CD1c-positive myeloid dendritic cell (primary cell): ENCODE measurements at regions not wholly inside any gene's neighbourhood (a gene's known extent, or its start where the extent isn't known, plus 50 kb on each side); places are given as distances from the start of the nearest gene placed in this dataset.
A peak's percentile ranks its signal among the peaks of the same experiment; 100 is the strongest.

Experiments
- DNase-seq: peaks from one replicate; pipeline ENCODE4 v3.0.0-alpha.2; 2016; ENCODE audit errors: extremely low spot score

DNA sequence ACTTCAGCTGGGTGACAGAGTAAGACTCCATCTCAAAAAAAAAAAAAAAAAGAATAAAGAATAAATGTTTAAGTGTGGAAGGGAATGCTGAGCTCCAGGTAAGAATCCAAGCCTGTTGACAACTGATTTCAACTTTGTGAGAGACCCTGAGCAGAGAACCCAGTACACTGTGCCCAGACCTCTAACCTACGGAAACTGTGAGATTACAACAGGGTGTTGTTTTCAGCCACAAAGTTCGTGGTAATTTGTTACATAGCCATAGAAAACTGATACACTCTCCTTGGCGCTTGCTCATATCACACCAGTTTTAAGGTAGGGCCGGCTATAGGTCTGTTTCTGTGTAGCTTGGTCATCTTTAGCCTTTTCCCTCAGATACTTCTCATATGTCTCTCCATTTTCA, 98.4 kb upstream of the PAPOLG start:
- DNase-seq = no peak

DNA sequence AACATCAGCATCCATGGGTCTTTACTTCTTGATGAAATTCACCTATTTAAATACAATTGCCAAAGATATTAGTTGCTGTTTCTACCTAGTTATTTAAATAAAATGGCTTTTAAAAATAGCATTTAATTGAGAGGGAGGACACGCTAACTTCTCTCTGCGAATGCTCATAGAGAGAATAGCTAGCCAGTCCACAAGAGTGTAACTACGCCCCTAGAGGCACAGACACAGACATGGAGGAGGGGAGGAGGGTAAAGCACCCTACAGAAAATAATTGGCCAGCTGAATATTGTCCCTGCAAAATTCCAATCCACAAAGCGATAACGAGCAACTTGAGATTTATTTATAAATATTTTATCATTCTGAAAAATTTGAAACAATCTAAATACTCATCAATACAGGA, 97.0 kb upstream of the PAPOLG start:
- DNase-seq = no peak

GRCh38 chr2:60661073-60661738, 94.9 kb upstream of the PAPOLG start:
- peak; percentile 30 for DNase-seq

DNA sequence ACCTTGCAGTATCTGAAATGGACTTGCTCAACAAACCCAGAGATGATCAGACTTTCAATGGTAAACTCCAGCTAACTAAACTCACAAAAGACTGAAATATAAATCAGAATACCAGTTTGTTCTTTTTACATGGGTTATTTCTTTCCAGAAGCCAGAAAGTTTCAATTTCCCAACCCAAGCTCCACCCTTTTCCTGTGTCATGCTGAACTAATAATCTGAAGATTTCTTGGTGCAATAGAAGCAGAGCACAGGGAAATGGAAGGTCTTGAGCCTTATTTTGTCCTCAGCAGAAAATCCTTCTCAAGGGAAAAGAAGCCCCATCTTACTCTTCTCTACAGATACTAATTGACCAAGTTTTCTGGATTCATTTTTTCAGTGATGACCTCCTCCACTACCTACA, 93.3 kb upstream of the PAPOLG start:
- DNase-seq = no peak

- no peak for DNase-seq
Measured at GRCh38 chr2:60671966-60672365, 84.1 kb upstream of the PAPOLG start.

- DNase-seq = peak; percentile 81
Measured at GRCh38 chr2:60674524-60675165, 81.4 kb upstream of the PAPOLG start.

- no peak for DNase-seq
Measured at GRCh38 chr2:60675301-60675700, 80.8 kb upstream of the PAPOLG start.

DNA sequence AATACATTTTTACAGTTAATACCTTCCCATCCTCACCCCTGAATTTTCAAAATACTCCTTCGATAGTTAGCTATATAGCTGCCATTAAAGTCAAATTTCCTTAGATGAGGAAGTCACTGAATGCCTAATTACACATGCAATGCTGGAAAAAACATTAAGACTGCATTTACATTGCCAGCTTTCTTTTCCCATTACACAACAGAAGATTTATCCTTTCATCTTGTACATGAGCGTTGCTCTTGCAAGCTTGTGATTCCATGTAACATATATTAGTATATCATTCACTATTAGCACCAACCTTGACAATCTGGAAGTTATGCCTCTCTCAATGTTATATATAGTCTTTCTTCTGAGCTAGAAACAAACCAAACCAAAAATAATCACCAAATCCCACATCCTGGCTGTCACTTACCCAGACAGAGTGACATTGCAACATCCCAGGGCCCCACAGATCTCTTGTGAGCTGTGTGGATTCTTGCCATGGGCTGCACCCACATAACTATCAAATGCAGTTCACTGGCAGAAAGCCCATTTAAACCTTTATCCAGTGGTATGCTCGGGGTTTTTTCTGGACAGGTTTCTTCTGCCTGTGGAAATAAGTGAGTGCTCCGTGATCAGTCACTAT, 79.2 kb upstream of the PAPOLG start:
- DNase-seq = no peak

- no peak for DNase-seq
Measured at GRCh38 chr2:60677356-60677755, 78.7 kb upstream of the PAPOLG start.

GRCh38 chr2:60678551-60678950, 77.5 kb upstream of the PAPOLG start:
- no peak for DNase-seq

DNA sequence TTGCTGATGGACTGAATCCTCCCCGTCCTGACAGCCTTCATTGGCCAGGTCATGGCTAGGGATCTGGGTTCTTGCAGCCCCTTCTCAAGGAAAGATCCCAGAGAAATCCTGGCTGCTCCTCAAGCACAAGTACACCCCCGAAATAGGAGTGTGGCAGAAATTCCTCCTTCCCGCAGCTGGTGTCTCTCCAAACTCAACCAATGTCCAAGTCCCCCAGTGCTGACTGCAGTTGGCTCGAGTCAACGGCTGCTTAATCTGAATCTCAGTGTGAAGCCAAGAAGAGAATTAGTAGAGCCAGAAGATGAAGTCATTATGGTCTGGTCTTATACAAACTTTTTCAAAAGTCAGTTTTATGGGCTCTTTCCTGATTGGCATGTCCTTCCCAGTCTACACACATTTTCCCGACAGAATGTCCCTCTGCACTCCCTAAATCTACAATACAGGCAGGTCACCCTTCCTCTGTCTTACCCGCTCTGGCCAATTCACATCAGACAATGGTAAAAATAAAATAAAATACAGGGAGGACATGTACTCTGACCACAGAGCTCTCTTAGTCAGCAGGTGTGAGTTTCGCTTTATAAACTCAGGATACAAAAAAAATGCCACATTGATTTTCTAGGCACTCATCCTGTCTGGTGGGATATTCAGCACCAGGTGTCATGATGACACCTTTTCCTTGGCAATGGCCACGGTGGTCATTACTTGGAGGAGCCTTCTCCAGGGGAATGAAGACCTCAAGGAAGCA, 76.9 kb upstream of the PAPOLG start:
- DNase-seq = no peak

DNA sequence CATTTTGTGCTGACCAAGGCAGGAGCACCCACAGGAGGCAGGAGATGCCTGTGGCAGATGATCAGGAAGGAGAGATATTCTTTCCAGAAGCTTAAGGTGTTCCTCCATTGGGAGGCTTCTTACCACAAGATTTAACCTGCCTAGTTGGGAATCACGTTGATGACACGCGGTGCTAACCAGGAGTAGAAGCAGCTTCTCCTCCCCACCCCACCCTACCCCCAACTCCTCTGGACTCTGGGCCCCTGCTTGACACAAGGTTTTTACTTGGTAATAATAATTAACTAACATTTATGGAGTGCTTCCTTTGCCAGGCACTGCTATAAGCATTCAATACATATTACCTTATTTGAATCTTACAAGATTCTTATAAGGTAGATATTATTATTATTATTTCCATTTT, 62.5 kb upstream of the PAPOLG start:
- no peak for DNase-seq

GRCh38 chr2:60695793-60696192, 60.3 kb upstream of the PAPOLG start:
- DNase-seq = no peak

DNA sequence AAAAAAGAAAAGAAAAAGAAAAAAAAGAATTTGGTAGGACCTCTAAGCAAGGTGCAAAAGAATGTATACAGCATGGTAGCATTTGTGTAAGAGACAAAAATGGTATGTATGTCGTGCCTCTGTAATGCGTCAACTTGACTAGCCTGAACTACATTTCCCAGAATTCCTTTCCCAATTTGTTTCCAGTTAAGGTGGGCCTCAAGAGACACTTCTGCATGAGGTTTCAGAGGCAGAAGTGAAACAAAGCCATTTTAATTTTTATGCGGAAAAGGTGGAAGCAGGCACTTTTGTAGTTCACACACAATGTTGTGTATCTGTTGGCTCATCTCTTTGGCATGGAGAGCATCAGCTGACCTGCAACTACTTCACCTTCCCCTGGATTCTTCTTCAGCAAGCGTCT, 56.5 kb upstream of the PAPOLG start:
- DNase-seq = peak; percentile 63

DNA sequence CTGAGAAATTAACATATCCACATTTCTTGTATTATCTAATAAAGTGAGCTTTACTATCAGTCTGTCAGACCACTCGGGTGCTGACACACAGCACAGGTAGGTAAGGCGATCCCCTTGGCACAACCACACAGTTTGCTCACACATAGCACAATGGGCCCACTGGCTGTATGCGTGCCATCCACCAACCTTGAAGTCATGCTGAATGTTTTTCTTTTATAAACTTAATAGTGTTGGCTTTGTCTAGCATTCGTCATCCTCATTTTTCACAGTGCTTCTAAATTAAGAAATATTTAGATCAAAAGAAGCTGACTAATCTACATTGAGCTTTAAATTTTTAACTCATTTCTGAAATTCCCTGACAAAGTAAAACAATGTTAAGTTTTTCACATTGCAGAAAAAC, 50.0 kb upstream of the PAPOLG start:
- no peak for DNase-seq
